ENCODE measurements at regions not wholly inside any gene's neighbourhood (a gene's known extent, or its start where the extent isn't known, plus 50 kb on each side); places are given as distances from the start of the nearest gene placed in this dataset.
"Not testable (repeated sequence)": the region's sequence is repeated elsewhere in the genome, so short reads cannot be mapped to it uniquely, and the experiment has no call there.

DNA sequence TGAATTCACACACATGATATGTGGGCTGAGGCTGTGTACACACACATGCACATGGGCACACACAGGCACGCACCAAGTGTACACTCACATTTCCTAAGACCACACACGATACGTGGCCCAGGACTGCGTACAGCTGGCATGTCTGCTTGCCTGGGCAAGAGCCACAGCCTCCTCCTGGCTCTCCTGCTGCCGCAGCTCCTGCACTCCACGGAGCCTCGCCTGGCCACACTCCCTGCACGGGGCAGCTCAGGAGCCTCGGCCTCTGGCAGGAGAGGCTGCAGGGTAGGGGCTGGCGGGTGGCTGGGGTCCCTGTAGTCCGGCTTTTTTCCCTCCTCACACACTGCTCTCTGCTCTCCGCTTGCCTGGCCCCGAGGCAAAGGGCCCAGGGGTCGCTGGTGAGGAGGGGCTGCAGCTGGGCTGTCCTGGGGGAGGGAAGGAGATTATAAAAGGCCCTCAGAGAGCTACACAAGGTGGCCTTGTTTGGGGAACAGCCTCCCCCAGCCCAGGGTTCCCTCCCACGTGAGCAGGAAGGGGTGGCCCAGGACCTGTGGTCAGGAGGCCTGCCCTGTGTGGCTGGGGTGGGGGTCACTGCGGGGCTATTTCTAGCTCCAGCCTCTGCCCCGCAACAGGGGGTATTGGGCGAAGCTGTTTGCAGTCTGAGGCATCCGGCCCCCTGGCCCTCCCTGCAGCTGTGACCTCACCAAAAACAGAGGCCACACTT is 89.0 kb upstream of the SFSWAP start:
- peaks cover 4% of the 10 kb centered on the region for H3K9me3 Mint-ChIP-seq
- peaks cover 9% of the 10 kb centered on the region for H3K27me3 Mint-ChIP-seq (ENCODE audit: insufficient read depth)
- H3K36me3 Mint-ChIP-seq (ENCODE audit: low read depth), result peaks cover 3% of the 10 kb centered on the region

DNA sequence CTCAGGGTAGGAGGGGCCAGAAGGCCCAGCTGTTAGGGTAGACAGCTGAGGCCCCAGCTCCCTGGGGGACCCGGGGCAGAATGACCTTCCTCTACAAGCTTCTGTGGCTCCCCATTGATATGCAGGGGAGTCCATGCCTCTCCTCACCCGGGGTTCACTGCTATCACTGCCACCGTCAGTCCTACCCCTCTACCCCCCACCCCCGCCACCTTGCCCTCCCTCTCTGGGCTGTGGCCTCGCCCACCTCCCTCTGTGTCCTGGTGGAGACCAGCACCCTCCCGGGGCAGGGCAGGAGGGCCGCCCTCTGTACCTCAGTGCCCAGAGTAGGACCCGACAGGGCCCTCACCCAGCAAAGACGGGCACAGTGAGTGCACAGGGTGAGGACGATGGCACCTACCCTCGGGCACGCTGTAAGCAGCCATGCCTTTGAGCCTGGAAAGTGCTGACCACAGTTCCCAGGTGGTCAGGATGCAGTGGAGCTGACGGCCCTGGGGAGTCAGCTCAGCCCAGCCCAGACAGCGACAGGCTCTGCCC is 88.4 kb upstream of the SFSWAP start:
- Mint-ChIP-seq H3K4me1 (ENCODE audit: low read depth) (no peaks in the 10 kb centered on the region), H3K4me3 (no peak overlapping the region), H3K36me3 (ENCODE audit: low read depth) (peaks cover 3% of the 10 kb centered on the region), H3K27me3 (ENCODE audit: insufficient read depth) (peaks cover 9% of the 10 kb centered on the region), H3K9me3 (peaks cover 4% of the 10 kb centered on the region), H3K27ac (no peak overlapping the region)
- no peak for DNase-seq (ENCODE audit: low spot score)
- intact Hi-C loops (cut with micrococcal nuclease), result no loop called here

More for the DNA sequence above, 89.0 kb upstream of the SFSWAP start:
- H3K4me1 Mint-ChIP-seq (ENCODE audit: low read depth), result no peaks in the 10 kb centered on the region
- no peak overlapping the region for H3K4me3 Mint-ChIP-seq
- no peak for DNase-seq (ENCODE audit: low spot score)
- intact Hi-C loops (cut with micrococcal nuclease), result no loop called here
- no peak overlapping the region for H3K27ac Mint-ChIP-seq

DNA sequence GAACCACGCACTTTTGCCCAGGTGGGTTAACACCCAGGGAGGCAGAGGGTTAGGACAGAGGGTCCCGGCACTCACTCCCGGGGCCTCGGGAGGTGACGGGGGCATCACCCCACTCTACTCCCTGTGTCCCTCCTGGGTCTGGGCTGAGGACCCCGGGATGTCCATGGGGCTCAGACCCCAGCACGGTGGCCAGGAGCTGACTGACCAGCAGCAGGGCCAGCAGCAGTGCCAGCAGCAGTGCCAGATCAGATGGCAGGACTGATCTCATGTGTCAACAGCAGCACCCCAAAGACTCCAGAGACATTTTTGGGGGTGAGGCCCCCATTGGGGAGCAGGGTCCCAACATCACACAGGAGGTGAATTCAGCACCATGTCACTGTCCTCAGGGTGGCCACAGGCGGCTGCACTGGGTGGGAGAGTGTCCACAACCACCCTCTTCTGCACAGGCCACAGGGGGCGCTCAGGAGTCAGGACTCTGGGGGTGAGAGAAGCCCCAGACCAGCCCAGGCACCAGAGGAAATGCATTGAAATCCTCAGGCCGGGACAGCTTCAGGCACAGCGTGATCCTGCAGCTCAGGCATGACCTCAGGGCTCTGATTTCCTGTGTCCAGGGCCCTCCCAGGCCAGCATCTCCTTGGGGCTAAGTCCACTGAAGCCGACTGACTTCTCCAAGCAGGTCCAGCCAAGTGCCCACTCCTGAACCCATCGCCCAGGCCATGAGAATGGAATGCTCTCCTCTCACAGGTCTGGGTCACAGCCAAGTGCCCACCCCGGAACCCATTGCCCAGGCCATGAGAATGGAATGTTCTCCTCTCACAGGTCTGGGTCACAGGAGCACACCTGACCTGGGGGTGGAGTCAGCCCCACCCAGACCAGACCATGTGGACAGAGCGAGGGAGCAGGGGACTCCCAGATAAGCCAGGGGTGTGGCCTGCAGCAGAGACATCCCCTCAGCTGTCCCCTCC is 87.2 kb upstream of the SFSWAP start:
- not testable (repeated sequence) for H3K36me3 Mint-ChIP-seq (ENCODE audit: low read depth); H3K4me1 Mint-ChIP-seq (ENCODE audit: low read depth); H3K9me3 Mint-ChIP-seq; H3K4me3 Mint-ChIP-seq; DNase-seq (ENCODE audit: low spot score); H3K27me3 Mint-ChIP-seq (ENCODE audit: insufficient read depth); H3K27ac Mint-ChIP-seq
- intact Hi-C loops (cut with micrococcal nuclease), result loop anchor here (2.0 kb wide), 1 partner anchor 15 kb away; no protein-coding TSS in a partner anchor

DNA sequence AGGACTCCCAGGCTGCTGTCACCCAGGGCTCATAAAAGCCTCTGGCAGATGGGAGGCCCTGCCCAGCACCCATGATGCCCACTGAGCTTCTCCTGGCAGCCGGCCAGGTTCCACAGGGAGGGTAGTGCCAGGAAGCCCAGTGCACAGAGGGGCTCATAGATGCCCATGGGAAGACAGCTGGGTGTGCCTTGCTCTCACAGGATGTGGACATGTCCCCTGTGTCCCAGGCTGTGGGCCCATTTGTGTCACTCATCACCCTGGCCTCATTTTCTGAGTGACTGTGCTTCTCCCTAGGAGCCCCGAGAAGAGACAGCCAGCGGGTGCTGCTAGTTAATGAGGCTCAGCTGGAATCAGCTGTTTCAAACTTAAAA is 86.5 kb upstream of the SFSWAP start:
- intact Hi-C loops (cut with micrococcal nuclease), result loop anchor here (2.0 kb wide), 1 partner anchor 16 kb away; no protein-coding TSS in a partner anchor
- not testable (repeated sequence) for H3K36me3 Mint-ChIP-seq (ENCODE audit: low read depth); DNase-seq (ENCODE audit: low spot score); H3K9me3 Mint-ChIP-seq; H3K27me3 Mint-ChIP-seq (ENCODE audit: insufficient read depth); H3K27ac Mint-ChIP-seq; H3K4me3 Mint-ChIP-seq; H3K4me1 Mint-ChIP-seq (ENCODE audit: low read depth)

DNA sequence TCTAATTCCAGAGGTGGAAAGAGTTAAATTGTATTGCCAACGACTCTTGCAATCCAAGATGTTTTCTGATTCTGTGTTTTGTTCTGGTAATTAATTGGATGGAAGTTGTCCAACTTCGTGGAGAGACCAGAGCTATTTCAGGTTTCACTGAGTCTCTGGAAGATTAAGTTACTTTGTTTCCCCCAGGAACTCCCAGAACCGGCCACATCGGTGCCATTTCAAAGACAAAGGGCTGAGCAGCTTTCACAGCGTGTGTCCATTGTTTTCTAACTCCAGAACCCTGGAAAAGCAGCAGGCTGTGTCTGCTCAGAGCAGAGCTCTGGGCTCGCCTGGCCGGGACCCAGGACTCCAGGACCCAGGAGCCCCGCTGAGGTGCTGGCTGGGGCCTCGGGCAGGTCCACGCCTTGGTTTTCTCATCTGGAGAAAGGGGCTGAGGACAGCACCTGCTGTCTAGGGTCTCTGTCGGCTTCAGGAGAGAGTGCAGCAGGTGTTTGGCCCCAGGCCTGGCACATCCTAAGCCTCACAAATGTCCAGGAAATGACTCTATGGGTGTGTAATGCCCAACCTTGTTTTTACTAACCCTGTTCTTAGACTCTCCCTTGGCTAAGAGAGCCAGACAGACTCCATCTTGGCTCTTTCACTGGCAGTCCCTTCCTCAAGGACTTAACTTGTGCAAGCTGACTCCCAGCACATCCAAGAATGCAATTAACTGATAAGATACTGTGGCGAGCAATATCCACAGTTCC is 86.0 kb upstream of the SFSWAP start:
- H3K36me3 Mint-ChIP-seq (ENCODE audit: low read depth); H3K4me1 Mint-ChIP-seq (ENCODE audit: low read depth); H3K4me3 Mint-ChIP-seq; H3K27ac Mint-ChIP-seq; DNase-seq (ENCODE audit: low spot score); H3K27me3 Mint-ChIP-seq (ENCODE audit: insufficient read depth): not testable (repeated sequence)
- intact Hi-C loops (cut with micrococcal nuclease), result loop anchor here (2.0 kb wide), 1 partner anchor 16 kb away; no protein-coding TSS in a partner anchor
- peaks cover 10% of the 10 kb centered on the region for H3K9me3 Mint-ChIP-seq

DNA sequence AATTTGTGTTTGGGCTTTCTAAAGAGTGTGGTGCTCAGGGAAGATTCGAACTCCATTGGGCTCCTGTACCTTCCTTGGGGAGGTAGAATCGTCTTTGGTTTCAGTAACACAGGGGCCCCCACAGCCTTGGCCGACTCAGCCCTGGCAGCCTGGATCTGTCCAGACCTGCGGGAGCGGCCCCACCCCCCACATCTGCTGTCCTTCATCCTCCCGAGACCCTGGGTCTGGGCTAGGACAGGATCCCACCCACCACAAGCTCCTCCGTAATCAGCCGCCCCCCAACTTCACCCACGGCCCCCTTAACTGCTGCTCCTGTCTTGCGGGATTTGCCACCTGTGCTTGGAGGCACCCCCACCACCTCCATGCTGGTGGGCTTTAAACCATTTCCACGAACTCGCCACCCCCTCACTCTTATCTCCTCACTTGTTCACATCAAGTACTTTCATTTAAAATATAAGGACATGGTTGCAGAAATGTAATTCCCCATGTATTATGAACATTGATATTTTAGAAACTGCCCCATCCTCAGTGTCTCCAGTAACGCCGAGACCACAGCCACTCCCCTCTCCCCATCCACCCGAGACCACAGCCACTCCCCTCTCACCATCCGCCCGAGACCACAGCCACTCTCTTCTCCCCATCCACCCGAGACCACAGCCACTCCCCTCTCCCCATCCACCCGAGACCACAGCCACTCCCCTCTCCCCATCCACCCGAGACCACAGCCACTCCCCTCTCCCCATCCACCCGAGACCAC is 84.7 kb upstream of the SFSWAP start:
- not testable (repeated sequence) for H3K4me3 Mint-ChIP-seq; H3K36me3 Mint-ChIP-seq (ENCODE audit: low read depth); DNase-seq (ENCODE audit: low spot score); H3K4me1 Mint-ChIP-seq (ENCODE audit: low read depth)
- H3K9me3 Mint-ChIP-seq, result peaks cover 17% of the 10 kb centered on the region
- peaks cover 10% of the 10 kb centered on the region for H3K27me3 Mint-ChIP-seq (ENCODE audit: insufficient read depth)
- peak overlapping the region; percentile 63 for H3K27ac Mint-ChIP-seq
- intact Hi-C loops (cut with micrococcal nuclease), result loop anchor here (2.0 kb wide), 1 partner anchor 17 kb away; no protein-coding TSS in a partner anchor

DNA sequence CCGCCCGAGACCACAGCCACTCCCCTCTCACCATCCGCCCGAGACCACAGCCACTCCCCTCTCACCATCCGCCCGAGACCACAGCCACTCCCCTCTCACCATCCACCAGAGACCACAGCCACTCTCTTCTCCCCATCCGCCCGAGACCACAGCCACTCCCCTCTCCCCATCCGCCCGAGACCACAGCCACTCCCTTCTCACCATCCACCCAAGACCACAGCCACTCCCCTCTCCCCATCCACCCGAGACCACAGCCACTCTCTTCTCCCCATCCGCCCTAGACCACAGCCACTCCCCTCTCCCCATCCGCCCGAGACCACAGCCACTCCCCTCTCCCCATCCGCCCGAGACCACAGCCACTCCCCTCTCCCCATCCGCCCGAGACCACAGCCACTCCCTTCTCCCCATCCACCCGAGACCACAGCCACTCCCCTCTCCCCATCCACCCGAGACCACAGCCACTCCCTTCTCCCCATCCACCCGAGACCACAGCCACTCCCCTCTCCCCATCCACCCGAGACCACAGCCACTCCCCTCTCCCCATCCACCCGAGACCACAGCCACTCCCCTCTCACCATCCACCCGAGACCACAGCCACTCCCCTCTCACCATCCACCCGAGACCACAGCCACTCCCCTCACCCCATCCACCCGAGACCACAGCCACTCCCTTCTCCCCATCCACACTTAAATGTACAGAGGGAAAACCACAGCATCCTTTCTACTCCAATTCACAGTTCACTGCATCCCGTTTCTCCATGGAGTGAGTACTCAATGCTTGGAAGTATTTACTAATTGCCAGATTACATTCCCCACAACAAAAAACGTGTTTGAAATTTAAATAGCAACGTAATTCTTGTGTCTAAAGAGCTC is 83.5 kb upstream of the SFSWAP start:
- H3K4me1 Mint-ChIP-seq (ENCODE audit: low read depth); H3K4me3 Mint-ChIP-seq; H3K36me3 Mint-ChIP-seq (ENCODE audit: low read depth); intact Hi-C loops (cut with micrococcal nuclease): not testable (repeated sequence)
- peak; percentile 12 for DNase-seq (ENCODE audit: low spot score)
- peaks cover 17% of the 10 kb centered on the region for H3K9me3 Mint-ChIP-seq
- H3K27ac Mint-ChIP-seq, result peak overlapping the region; percentile 81
- peaks cover 10% of the 10 kb centered on the region for H3K27me3 Mint-ChIP-seq (ENCODE audit: insufficient read depth)

DNA sequence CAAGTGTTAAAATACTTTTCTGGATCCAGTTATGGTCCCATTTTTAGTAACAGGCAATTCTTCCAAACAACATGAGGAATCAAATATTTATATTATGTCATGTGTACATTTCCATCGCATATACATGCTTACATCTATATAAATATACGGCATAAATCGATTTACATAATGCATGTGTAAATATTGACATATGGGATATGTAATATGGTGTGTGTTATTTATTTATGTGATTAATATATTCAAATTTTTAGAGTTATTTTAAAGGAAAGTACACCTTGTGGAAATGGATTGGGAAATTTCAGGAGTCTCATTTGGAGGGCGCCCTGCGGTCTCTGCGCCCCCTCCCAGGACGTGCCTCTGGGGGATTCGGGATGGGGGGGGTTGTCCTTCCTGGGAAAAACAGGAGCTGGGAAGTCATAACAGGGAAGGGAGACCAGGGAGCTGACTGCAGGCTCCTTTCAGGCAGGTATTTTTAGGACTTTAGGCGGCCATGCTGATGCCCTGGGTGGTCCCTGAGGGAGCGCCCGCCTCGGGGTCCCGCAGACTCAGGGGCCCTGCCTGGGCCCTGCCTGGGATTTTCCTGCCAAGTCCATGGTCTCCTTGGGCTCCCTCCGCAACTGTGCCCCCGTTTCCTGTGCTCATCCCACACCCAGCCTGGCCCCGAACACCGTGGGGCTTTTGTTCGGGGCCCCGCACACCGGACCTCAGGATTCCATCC is 82.7 kb upstream of the SFSWAP start:
- no peak overlapping the region for H3K4me3 Mint-ChIP-seq
- intact Hi-C loops (cut with micrococcal nuclease), result no loop called here

DNA sequence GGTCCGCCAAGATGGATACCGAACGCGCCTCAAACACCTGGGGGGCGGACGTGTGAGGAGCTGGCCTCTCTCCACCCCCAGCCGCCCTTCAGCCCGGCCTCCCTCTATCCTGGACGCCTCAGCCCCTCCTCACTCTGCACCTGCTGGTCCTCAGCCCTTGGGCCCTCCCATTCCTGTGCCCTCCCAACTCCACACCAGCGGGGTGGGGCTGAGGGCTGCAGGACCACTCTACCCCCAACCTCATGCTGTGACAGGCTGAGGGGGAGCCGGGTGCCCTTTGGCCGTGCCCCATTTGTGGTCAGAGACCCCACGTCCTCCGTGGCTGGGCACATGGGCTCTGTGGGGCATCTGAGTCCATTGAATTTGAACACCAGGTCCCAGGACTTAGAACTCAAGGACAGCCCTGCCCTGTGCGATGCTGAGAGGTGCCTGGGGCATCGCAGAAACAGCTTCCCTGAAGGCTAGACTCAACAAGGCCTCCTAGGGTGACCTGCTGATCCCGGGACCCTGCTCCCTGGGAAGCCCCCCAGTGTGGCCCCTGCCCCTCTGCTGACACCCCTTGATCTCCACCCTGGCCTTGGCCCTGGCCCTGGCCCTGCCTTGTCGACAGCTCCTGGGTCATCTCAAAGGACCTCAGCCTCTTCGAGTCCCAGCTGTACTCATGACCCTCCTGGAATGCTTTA is 82.0 kb upstream of the SFSWAP start:
- peaks cover 10% of the 10 kb centered on the region for H3K27me3 Mint-ChIP-seq (ENCODE audit: insufficient read depth)
- no peak overlapping the region for H3K27ac Mint-ChIP-seq
- peaks cover 8% of the 10 kb centered on the region for H3K36me3 Mint-ChIP-seq (ENCODE audit: low read depth)
- peaks cover 17% of the 10 kb centered on the region for H3K9me3 Mint-ChIP-seq
- intact Hi-C loops (cut with micrococcal nuclease), result no loop called here
- no peak overlapping the region for H3K4me3 Mint-ChIP-seq
- no peak for DNase-seq (ENCODE audit: low spot score)
- no peaks in the 10 kb centered on the region for H3K4me1 Mint-ChIP-seq (ENCODE audit: low read depth)

More for the DNA sequence above, 82.7 kb upstream of the SFSWAP start:
- H3K4me1 Mint-ChIP-seq (ENCODE audit: low read depth), result no peaks in the 10 kb centered on the region
- H3K27me3 Mint-ChIP-seq (ENCODE audit: insufficient read depth), result peaks cover 10% of the 10 kb centered on the region
- DNase-seq (ENCODE audit: low spot score), result no peak
- peaks cover 8% of the 10 kb centered on the region for H3K36me3 Mint-ChIP-seq (ENCODE audit: low read depth)
- H3K9me3 Mint-ChIP-seq, result peaks cover 17% of the 10 kb centered on the region
- H3K27ac Mint-ChIP-seq, result peak overlapping the region; percentile 81

DNA sequence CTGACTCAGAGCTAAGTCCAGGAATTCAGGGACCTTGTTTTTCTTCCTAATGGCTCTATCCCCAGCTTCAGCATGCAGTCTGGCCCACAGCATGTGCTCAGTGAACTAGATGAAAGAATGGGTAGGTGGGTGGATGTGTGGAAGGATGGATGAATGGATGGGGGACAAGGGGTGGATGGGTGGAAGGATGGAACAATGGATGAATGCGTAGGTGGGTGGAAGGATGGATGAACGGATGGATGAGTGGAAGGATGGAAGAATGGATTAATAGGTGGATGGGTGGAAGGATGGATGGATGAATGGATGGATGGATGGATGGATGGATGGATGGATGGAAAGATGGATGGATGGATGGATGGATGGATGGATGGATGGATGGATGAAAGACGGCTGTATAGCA is 79.7 kb upstream of the SFSWAP start:
- peaks cover 8% of the 10 kb centered on the region for H3K27me3 Mint-ChIP-seq (ENCODE audit: insufficient read depth)
- peaks cover 6% of the 10 kb centered on the region for H3K36me3 Mint-ChIP-seq (ENCODE audit: low read depth)
- H3K27ac Mint-ChIP-seq, result no peak overlapping the region
- H3K4me1 Mint-ChIP-seq (ENCODE audit: low read depth), result no peaks in the 10 kb centered on the region
- H3K4me3 Mint-ChIP-seq, result no peak overlapping the region
- no peak for DNase-seq (ENCODE audit: low spot score)
- intact Hi-C loops (cut with micrococcal nuclease), result no loop called here
- peaks cover 14% of the 10 kb centered on the region for H3K9me3 Mint-ChIP-seq

Data from activated T-helper 1 cell treated with anti-CD3 and anti-CD28 coated beads, Interleukin-12 subunit alpha, Interleukin-12 subunit beta, Interleukin-2, Interleukin-4 antibody, amounts not matched to agents 30 ng/mL and 10 ng/mL and 1 ng/mL, durations not matched to agents 14 hours and 24 hours and 36 hours (primary cell).